Stimulated activated CD8-positive, alpha-beta memory T cell treated with anti-CD3 and anti-CD28 coated beads, Interleukin-4, amount 100 ng/mL, for 48 hours (primary cell): ENCODE measurements at regions not wholly inside any gene's neighbourhood (a gene's known extent, or its start where the extent isn't known, plus 50 kb on each side); places are given as distances from the start of the nearest gene placed in this dataset.

Source experiments
- DNase-seq: peaks from one replicate; pipeline ENCODE4 v3.0.0-alpha.2; 2020

DNA sequence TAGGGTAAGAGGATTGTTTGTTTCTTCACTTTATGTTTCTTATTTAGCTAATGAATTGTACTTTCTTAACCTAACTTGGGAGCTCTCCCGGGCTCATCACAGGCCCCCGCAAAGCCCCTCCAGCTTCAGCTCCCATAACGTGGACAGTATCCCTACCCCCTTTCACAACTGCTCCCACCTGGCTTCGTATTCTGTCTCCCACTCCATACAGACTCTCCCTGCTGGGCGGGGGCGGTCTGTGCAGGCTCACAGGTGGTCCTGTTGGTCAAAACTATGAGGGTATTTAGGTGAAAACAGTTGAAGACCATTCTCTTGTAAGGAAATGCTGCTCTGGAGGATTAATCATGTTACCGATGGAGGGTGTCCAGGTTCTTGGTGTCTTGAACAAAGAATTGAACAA, 805.3 kb downstream of the SEMA5A start:
- DNase-seq: no peak

DNA sequence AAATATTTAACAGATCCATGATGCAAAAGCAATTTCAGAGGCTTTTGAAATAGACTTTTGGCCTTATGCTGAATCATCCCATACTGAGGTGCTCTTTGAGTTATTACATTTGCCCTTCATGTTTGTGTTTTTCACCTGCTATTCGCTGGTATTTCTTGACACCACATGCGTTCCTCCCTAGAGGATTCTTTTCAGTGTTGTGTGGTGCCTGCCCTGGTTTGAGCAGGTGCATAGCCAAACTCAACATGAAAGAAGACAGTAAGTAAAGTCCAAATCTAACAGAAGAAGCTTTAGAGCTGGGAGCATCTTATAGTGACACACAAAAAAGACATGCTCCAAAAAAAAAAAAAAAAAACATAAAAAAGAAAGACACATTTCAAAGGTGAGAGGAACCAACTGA, 796.3 kb downstream of the SEMA5A start:
- DNase-seq: no peak

DNA sequence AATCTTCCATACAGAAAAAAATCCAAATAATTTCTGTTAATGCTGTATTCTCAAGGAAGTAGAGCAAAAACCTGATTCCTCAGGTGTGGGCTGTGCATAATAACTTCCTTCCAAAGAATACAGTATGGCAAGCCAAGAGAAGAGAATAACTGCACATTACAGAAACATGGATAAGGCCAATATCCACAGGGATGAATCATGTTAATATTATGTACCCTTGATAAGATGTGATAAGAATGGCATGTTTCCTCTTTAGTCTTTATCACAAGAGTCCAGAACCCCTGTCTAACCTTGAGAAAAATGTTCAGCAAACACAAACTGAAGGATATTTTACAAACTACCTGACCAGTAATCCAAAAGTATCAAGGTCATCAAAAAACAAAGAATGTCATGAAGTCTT, 795.8 kb downstream of the SEMA5A start:
- DNase-seq: no peak

DNA sequence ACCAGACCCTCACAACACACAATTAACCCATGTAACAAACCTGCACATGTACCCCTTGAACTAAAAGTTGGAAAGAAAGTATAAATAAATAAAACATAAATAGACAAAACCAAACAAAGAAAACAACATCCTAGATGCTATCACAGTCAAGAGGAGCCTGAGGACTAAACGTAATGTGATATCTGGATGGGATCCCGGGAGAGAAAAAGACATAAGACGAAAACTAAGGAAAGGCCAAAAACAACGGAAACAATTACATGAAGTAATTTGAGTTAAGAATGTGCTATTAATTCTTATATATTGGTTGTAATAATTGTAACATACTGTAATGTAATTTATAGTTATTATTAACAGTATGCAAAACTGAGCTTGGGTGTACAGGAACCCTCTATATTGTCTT, 793.9 kb downstream of the SEMA5A start:
- no peak for DNase-seq

GRCh38 chr5:8752595-8752994, 793.3 kb downstream of the SEMA5A start:
- DNase-seq: no peak

DNA sequence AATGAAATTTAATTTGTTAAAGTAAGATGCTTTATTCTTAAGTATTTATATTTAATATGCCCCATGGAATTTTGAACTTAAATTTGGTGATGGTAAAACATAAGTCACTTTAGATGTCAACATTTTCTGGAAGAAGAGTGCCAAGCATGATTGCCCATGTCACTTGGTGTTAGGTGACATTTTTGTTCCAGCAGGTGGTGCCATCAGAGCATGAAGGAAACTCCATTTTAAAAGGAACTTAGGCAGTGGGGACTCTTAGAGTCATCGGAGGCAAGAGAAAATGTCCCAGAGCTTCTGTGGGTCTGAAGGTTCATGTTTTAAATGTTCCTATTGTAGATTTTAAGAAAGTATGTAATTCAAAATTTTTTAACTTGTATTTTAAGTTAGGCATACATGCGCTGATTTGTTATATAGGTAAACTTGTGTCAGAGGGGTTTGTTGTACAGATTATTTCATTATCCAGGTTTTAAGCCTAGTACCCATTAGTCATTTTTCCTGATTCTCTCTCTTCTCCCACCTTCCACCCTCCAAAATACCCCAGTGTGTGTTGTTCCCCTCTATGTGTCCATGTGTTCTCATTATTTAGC, 789.3 kb downstream of the SEMA5A start:
- DNase-seq: no peak

- no peak for DNase-seq
These were observed 780.0 kb downstream of the SEMA5A start for GRCh38 chr5:8765886-8766285.

DNA sequence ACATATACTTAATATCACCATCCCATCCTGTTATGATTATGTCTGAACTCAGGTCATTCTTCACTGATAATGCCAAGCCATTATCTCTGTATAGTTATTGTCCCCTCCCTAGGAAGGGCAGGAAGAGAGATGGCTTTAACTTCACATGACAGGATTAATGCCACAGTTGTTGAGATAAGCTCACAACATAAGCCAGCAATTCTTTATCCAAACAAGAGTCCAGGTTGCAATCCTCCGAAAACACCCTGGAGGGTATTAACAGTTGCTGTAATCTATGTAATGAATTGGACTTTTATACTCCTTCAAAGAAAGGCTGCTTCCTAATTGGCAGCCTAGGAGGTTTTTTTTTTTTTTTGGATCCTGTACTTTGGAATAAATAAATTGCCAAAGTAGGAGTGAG, 779.4 kb downstream of the SEMA5A start:
- DNase-seq: no peak

DNA sequence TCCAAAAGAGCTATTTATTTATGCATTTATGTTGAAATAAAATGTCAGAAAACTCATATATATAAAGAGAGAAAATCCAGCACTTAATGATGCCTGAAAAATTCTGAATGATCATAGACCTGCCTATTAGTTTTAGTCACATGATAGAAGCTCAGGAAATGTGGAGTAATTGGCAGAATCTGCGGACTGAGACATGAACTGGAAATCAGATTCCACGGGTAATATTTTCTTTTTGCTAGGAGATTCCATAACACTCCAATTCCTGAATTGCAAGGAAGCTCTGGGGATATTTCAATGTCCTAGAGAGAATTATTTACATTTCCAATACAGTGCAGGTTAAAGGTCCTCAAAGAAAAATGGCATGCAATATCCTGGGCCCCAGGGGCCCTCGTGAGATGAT, 778.8 kb downstream of the SEMA5A start:
- no peak for DNase-seq

GRCh38 chr5:8767746-8768145, 778.1 kb downstream of the SEMA5A start:
- no peak for DNase-seq

- no peak for DNase-seq
These were observed 776.2 kb downstream of the SEMA5A start for GRCh38 chr5:8769631-8770030.

GRCh38 chr5:8770431-8770830, 775.4 kb downstream of the SEMA5A start:
- DNase-seq: no peak

- DNase-seq: no peak
These were observed 772.7 kb downstream of the SEMA5A start for GRCh38 chr5:8773046-8773615.

DNA sequence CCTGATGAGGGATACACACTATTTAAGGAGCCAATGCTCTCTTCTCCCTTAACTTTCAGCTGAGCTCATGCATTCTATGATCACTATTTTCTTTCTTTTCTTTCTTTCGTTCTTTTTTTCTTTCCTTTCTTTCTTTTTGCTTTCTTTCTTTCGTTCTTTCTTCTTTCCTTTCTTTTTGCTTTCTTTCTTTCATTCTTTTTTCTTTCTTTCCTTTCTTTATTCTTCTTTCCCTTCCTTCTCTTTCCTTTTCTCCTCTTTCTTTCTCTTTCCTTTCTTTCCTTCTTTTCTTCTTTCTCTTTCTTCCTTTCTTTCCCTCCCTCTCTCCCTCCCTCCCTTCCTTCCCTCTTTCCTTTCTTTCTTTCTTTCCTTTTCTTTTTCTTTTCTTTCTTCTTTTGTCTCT, 761.2 kb downstream of the SEMA5A start:
- DNase-seq: no peak

DNA sequence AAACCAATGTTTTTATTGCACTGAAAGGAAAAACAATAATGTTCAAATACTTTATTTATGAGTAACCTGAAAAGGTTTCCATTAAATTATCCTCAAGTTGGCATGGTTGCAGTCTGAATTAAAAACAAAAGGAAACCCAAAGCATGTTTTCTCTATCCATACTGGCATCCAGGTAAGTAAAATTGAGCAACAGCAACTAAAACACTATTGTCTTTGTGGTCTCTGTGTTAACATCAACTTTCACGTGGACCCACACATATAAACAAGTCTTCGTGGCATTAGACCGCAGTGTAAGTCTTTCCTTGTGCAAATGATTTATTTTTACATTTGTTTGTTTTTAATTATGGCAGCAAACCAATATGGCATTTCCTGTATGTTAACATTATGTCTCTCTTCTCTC, 757.6 kb downstream of the SEMA5A start:
- no peak for DNase-seq

DNA sequence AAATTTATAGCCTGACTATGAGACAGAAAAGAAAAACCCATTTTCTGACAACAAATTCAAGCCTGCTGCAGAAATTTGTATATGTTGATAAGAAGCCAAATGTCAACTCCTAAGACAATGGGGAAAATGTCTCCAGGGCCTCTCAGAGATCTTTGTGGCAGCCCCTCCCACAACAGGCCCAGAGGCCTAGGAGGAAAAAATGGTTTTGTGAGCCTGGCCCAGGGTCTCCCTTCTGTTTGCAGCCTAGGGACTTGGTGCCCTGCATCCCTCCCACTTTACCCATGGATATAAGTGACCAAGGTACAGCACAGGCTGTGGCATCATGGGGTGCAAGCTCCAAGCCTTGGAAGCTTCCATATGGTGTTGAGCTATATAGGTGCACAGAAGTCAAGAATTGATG, 740.2 kb downstream of the SEMA5A start:
- DNase-seq: no peak

DNA sequence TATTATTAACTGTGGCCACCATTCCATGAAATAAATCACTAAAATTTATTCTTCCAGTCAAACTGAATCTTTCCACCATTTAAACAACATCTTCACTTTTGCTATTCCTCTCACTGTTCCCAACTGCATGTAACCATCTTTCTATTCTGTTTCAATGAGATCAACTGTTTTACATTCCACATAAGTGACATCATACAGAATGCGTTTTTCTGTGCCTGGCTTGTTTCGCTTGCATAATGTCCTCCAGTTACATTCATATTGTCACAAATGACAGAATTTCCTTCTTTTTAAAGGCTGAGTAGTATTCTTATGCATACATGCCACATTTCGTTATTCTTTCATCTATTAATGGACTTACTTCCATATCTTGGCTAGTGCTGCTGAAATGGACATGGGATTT, 738.2 kb downstream of the SEMA5A start:
- DNase-seq: no peak

GRCh38 chr5:8811581-8811980, 734.3 kb downstream of the SEMA5A start:
- DNase-seq: no peak

DNA sequence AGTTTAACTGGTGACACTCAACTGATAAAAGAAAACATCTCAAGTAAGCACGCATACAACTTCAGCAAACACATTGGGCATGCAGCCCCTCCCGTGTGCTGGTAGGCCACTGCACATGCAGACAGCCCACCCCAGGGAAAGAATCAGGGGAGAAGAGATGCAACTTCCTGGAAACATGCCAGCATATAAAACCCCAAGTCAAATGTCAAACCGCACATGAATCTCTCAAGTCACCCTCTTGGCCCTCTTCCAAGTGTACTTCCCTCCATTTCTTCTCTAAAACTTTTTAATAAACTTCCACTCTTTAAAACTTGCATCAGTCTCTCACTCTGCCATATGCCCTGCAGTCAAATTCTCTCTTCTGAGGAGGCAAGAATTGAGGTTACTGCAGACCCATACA, 732.7 kb downstream of the SEMA5A start:
- DNase-seq: no peak

DNA sequence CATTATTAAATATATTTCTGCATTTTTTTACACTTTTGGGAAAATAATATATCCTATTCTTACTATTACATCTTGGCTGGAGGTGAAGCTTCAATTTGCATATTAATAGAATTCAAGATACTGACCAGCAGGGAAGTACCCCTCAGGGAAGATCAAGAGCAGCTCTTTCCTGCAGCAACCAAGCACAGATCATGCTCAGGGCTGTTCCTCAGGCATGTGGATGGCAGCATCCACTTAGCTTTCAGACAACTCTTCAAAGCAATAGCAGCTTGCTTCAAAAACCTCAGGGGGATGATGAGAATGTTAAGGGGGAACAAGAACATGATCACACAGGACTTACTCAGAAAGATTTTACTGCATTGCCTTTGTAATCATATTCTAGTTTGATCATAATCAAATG, 731.8 kb downstream of the SEMA5A start:
- no peak for DNase-seq

- no peak for DNase-seq
These were observed 721.5 kb downstream of the SEMA5A start for GRCh38 chr5:8824371-8824770.

DNA sequence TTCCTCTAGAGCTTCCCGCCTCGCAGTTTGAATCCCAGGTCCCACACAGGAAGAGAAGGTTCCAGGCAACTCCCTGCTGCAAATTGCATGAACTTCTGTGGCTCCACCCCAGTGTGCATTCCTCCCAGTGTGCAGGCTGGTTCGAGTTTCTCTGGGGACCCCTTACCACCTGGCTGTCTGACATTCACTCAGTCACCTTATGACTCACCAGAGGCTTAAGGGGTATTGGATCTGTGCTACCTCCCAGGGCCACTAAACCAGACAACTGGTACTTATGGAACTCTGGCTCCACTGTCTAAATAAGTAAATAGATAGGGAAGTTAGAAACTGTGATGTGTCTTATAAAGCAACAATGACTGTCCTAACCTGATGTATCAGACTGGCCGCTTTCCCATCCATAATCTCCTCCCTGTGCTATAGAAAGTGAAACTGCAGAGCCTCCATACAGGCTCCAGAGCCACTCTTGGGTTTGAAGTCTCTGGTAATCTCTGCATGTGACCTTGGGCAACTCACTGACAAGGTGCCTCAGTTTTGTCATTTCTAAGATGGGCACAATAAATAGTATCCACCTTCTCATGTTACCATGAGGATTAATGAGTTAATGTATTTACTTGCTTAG, 720.6 kb downstream of the SEMA5A start:
- DNase-seq: no peak

DNA sequence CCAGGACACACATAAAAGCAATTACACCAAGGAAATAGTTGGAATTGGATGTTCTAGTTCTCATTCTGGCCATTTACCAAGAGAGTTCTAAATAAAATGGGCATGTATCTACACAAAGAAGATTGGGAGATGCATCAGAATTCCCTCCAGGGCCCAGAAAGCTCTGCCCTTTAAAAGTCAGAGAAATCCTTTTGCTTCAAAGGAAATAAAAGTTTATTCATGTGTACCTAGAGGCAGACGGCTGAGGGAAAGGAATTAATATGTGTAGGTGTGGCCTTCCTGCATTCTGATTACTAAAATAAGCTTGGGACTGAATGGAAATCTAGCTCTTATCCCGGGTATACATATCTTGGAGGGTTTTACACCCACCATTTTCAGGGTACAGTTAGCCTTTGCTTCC, 719.4 kb downstream of the SEMA5A start:
- no peak for DNase-seq

DNA sequence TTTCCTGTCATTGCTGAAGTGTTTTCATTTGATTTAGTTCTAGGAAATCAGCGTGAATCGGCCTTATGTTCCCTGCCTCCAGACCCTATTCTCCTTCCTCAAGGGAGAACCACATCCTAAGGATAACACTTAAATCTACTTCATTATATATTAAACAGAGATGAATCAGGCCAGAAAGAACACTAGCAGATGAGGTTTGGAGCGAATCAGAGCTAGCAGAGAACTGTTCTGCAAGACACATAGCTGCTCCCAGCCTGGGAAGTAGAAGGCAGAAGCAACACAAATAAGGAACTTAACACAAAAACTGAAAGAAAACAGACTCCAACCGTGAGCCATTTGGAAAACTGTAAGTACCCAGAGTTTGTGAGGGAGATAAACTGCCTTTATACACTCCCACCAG, 718.2 kb downstream of the SEMA5A start:
- DNase-seq: no peak
